Liver (tissue), 2 donors: ENCODE measurements at regions not wholly inside any gene's neighbourhood (a gene's known extent, or its start where the extent isn't known, plus 50 kb on each side); places are given as distances from the start of the nearest gene placed in this dataset.

Experiments used
- TF ChIP-seq, protein P1 (sequence below): fragments of 150-350 bp; IDR thresholded peaks from 2 replicates; pipeline ENCODE4 v1.5.1; 2017; ENCODE audit warnings: improper control_type of control experiment, low read depth, low read length; ENCODE audit not compliant: missing input control
- TF ChIP-seq, protein P2 (sequence below): IDR thresholded peaks from 2 replicates; pipeline ENCODE4 v1.6.1; 2016; ENCODE audit warnings: antibody characterized with exemption
- donor health status: healthy.

DNA sequence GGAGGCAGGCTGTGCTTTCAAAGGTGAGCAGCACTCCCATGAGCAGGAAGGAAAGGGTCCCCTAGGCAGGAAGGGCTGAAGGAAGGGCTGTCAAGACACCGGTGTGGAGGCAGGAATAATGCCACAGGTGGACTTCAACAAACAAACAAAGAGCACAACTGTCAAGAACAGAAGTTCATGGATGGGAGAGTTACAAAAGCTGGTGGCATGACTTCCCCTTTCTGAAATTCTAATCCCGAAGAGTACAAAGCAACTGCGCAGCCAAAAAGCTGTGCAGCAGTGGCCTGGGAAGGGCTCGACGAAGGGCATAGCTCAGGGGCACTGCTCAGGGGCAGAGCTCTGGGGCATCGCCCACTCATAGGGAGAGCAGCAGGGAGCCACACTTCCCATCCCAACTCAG, 582.3 kb upstream of the DIPK2B start:
- TF ChIP-seq, protein P1, sequence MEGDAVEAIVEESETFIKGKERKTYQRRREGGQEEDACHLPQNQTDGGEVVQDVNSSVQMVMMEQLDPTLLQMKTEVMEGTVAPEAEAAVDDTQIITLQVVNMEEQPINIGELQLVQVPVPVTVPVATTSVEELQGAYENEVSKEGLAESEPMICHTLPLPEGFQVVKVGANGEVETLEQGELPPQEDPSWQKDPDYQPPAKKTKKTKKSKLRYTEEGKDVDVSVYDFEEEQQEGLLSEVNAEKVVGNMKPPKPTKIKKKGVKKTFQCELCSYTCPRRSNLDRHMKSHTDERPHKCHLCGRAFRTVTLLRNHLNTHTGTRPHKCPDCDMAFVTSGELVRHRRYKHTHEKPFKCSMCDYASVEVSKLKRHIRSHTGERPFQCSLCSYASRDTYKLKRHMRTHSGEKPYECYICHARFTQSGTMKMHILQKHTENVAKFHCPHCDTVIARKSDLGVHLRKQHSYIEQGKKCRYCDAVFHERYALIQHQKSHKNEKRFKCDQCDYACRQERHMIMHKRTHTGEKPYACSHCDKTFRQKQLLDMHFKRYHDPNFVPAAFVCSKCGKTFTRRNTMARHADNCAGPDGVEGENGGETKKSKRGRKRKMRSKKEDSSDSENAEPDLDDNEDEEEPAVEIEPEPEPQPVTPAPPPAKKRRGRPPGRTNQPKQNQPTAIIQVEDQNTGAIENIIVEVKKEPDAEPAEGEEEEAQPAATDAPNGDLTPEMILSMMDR: no peak
- TF ChIP-seq, protein P2, sequence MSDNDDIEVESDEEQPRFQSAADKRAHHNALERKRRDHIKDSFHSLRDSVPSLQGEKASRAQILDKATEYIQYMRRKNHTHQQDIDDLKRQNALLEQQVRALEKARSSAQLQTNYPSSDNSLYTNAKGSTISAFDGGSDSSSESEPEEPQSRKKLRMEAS: no peak
